Activated naive CD4-positive, alpha-beta T cell treated with Interleukin-2 at 50 U/mL for 16 hours (primary cell): ENCODE measurements at regions not wholly inside any gene's neighbourhood (a gene's known extent, or its start where the extent isn't known, plus 50 kb on each side); places are given as distances from the start of the nearest gene placed in this dataset.
A peak's percentile ranks its signal among the peaks of the same experiment; 100 is the strongest.
"Not testable (repeated sequence)": the region's sequence is repeated elsewhere in the genome, so short reads cannot be mapped to it uniquely, and the experiment has no call there.

Experiments used
- DNase-seq: peaks from one replicate; pipeline ENCODE4 v3.0.0-alpha.2; 2020

- no peak for DNase-seq
Observed at GRCh38 chrX:13955975-13956374, 73.7 kb downstream of the GEMIN8 start.

- no peak for DNase-seq
Observed at GRCh38 chrX:13955095-13955647, 74.5 kb downstream of the GEMIN8 start.

DNA sequence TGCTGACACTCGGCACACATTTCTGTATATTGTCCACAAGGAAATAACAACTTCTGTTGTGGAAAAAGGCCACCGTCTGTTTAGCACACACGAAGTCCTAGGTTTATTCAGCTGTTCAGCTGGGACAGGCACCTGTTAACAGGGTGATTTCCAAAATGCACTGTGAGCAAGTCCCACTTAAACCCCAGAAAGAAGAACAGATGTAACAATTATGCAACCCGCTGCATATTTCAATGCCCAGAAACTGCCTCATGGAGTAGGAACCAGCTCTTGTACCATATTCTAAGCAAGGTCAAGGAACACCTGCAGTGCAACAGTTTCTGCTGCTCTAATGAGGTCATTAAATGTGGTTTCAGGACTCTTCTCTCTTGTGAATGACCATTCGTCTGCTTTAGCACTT, 77.1 kb downstream of the GEMIN8 start:
- DNase-seq, result no peak

DNA sequence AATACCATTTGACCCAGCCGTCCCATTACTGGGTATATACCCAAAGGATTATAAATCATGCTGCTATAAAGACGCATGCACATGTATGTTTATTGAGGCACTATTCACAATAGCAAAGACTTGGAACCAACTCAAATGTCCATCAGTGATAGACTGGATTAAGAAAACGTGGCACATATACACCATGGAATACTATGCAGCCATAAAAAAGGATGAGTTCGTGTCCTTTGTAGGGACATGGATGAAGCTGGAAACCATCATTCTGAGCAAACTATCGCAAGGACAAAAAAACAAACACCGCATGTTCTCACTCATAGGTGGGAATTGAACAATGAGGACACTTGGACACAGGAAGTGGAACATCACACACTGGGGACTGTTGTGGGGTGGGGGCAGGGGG, 83.5 kb downstream of the GEMIN8 start:
- DNase-seq, result not testable (repeated sequence)

- not testable (repeated sequence) for DNase-seq
Observed at GRCh38 chrX:13945787-13946186, 83.9 kb downstream of the GEMIN8 start.

- no peak for DNase-seq
Observed at GRCh38 chrX:13940671-13941070, 89.0 kb downstream of the GEMIN8 start.

DNA sequence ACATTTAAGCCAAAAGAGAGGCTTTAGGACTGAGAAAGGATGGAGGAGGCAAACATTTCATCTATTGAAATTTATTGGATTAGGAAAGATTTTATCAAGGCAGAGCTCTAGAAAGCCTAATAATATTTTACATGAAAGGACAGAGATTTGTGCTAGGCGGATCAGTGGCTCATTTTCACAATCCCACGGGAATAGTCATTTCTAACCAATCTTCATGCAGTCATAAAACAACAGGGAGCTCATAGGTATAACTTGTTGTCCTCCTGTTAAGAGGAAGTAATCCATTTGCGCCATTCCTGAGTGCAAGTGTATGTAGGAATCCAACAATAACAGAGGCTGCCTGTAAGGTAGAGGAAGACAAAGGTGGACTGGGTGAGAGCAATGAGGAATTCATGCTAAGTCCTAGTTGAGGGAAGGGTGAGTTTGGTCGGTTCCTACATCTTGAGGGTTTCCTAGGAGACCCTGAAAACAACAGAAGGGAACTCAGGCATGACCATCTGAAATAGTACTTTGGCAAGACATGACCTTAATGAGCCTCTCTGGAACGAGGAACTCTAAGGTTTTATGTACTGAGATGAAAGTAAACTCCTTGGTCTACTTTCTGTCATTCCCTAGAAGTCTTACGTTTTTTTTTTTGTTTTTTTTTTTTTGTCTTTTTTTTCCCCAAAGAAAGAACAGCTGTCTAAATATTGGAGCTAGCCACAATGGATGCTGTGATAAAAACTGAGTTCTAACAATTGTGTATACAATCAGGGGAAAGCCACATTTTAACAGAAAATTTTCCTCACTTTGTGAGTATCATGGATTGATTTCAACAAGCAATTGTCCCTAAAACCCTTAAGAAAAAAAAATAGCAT, 89.7 kb downstream of the GEMIN8 start:
- no peak for DNase-seq

DNA sequence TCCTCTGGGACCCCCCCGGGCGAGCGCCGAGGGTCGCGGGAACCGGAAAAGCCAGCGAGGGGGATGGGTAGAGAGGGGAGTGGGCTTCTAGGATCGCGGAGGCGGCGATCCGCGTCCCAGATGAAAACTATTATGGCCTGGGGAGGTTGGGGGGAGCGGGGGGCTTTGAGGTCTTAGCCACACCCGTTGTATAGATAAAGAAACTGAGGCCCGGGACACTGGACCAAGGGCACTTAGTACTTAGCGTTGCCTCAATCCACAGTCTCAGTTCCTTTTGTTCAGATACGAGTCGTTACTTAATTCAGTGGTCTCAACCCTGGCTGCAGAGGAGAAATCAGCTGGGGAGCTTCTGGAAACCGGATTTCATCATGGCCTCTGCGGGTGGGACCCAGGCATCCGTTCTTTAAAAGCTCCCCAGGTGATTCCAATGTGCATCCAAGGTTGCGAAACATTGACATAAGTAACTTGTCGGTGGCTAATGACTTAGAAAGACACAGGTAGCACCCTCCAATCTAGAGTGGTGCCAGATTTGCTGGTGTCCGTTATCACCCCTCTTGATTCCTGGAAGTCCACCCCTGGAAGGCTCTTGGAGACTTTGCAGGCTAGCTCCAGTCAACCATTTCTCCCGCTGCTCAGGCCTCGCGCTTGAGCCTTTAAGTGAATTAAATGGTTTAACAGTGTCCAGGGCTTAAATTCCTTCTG, 90.7 kb downstream of the GEMIN8 start:
- DNase-seq, result no peak

DNA sequence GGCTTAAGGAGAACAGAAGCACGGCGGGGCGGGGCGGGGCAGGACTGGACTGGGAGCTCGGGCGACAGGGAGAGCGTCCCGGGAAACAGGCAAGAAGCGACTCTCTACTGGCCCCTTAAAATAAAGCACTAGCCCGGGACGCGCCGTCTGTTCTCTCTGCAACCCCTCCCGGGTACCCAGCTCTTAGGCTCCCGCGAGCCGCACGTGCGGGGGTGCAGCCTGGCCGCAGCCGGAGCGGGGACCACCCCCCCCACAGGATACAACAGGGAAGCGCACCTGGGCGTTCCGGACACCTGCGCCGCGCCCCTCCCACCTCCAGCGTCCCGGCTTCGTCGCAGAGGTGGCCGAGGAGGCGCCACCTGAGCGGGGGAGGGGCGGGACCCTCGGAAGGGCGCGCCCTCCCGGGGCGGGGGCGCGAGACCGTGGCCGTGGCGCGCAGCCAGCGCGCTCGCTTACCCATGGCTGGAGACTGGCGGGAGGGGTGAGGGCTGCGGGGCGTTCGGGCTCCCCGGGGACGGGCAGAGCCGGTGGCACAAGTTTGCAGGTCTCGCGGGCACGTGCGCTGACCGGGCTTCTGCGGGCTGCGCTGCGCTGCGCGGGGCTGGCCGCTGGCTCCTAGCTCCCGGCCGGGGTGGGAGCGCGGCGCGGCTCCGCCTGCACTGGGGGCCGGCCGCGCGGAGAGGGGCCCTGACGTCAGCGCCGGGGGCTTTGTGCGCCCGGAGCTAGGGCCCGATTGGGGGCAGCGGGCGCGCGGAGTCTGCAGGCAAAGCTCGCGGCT, 91.5 kb downstream of the GEMIN8 start:
- peak; percentile 2 for DNase-seq

DNA sequence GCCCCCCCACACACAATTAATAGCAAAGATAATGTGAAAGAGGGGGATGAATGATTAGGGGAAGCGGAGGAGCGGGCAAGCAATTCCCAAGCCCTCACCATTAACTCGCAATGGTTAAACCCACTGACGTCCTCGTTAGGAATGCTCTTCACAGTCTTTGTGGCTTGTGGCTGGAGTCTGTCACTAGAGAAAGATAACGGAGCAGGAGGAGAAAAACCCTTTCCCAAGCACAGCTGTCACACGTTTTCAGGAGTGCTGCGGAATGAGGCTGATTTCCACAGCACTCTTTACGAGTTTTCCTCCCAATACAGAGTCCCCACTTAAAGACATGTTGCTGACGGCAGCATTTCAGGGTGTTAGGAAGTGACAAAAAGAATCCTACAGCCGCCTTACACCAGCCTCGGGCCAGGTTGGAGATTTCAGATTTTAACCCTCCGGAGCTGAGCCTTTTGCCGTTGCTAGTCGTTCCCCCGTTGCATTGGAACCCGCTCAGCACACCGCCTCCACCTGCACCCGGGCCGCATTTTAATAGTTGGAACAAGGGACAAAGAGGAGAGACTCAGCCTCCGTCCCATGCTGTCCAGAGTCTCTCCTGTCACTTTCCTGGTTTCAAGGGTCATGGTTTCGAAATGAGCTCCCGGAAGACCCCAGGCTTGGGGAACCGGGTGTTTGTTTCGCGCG, 92.2 kb downstream of the GEMIN8 start:
- DNase-seq, result no peak

- no peak for DNase-seq
Observed at GRCh38 chrX:13936521-13937225, 93.0 kb downstream of the GEMIN8 start.

GRCh38 chrX:13934731-13935130, 95.0 kb downstream of the GEMIN8 start:
- DNase-seq, result no peak

GRCh38 chrX:13933851-13934250, 95.8 kb downstream of the GEMIN8 start:
- DNase-seq, result no peak

- DNase-seq, result no peak
Observed at GRCh38 chrX:13933352-13933751, 96.3 kb downstream of the GEMIN8 start.

GRCh38 chrX:13932416-13932815, 97.3 kb downstream of the GEMIN8 start:
- DNase-seq, result no peak

GRCh38 chrX:13927175-13927574, 102.5 kb downstream of the GEMIN8 start:
- DNase-seq, result no peak

DNA sequence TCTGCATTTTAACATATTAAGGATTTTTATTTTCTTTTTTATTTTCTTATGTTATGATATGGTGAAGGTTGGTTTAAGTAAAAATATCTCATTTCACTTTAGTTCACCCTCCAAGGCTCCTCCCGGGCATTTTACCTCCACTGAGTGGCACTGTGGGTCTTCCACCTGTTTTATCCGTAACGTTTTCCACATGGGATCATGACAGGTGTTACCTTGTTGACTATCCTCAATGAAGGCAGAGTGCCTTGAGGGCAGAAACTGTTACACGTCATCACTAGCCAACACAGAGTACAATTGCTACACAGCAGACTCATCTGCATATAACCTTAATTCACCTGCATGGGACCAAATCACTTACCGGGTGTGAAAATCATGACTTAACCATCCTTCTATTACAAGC, 105.8 kb downstream of the GEMIN8 start:
- no peak for DNase-seq

GRCh38 chrX:13923289-13923688, 106.4 kb upstream of the GPM6B start:
- DNase-seq, result no peak

GRCh38 chrX:13917507-13917906, 100.6 kb upstream of the GPM6B start:
- no peak for DNase-seq

DNA sequence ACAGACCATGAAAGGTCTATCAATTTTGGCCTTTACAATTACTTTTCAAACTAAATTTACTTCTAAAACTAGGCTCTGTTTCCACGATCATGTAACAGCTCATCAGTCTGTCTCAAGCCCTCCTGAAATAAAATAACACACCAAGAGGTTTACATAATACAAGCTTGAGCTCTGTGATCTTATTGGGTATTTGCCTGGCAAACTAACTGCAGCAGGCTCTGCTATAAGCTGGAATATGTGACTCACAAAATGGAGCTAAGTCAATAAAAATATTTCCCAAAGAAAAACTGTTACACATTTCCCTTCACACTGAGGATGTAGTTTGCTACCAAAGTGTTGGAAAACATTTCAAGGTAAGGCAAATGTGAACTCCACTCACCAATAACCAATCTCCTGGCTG, 94.7 kb upstream of the GPM6B start:
- no peak for DNase-seq

DNA sequence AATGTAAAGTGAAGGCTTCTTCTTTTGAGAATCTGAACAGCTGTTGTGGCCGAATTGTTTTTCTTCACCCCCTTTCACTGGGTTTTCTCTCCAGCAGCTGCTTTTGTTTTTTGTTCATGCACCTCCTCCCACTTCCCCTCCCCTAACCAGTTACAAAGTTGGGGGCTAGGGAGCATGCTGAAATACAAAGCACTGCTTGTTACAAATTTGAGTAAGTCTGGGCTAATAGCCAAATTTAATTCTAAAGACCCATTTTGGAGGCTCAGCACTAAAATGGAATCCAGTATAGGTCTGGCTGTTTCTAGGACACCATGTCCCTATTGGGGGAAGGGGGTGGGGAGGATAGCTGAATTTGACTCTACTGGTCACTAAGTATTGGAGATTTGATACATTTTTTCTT, 89.2 kb upstream of the GPM6B start:
- DNase-seq, result no peak

GRCh38 chrX:13903405-13903804, 86.5 kb upstream of the GPM6B start:
- DNase-seq, result no peak
